ENCODE measurements at regions not wholly inside any gene's neighbourhood (a gene's known extent, or its start where the extent isn't known, plus 50 kb on each side); places are given as distances from the start of the nearest gene placed in this dataset.

DNA sequence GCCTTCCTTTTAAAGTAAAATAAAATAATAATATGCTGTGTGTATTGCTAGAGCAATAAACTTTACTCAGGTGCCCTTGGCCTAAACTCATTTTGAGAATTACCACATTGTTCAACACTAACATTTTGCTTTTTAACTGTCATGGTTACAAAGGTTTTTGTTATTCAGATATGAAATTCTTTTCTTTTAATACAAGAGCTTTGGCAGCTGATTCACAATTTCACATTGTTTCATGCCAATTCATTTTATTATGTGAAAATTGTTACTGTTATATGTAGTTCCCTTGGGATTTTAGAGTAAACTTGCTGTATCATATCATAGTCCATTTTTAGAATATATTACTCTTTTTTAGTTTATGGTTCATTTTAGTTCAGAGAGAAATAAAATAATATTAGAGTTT lies 65.8 kb upstream of the ZNF804A start:
- DNase-seq (ENCODE audit: low spot score): no peak

DNA sequence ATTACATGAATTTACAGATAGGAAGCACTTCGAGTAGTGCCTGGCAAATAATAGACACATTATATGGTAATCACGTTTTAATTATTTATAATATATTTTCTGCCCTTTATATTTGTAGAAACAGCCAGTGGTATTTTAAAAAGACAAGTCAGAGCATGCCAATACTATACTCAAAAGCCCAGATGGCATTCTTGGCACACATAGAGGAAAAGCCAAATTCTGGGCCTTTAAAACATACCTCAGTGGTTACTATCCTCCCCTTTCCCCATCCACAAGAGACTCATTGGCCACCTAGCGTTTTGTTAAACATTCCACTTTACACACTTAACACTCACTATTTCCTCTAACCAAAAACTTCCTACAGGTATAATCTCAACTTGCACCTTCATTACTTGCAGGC lies 63.3 kb upstream of the ZNF804A start:
- DNase-seq (ENCODE audit: low spot score): no peak

DNA sequence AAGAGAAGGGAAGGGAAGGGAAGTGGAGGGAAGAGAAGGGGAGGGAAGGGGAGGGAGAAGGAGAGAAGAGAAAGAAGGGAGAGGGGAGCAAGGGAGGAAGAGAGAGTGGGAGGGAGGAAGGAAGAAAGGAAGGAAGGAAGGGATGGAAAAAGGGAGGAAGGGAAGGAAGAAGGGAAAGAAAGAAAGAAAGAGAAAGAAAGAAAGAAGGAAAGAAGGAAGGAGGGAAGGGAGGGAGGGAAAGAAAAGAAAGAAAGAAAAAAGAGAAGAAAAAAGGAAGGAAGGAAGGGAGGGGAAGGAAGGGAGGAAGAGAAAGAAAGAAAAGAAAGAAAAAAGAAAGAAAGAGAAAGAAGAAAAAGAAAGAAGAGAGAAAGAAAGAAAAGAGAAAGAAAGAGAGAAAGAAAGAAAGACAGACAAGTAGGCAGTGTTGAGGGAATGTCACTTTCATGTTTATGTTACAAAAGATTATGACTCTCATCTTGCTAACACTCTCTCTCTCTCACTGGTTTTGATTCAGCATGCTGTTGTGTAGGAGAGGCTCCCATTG lies 58.0 kb upstream of the ZNF804A start:
- no peak for DNase-seq (ENCODE audit: low spot score)

DNA sequence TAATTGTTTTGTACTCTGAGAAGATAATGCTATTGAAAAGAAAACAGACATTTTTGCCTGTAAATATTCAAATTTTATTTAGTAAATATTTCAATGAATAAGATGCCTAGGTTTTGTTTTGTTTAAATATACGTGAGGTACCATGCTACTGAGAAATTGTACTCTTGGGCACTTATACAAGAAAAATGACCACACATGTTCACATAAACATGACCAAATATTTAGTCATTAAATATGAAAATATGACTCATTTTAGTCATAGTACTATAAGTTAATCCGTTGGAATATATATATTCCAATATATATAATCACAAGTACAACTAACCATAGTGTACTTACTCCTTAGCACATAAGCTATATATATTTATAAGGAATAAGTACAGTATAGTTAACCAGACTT lies 56.7 kb upstream of the ZNF804A start:
- DNase-seq (ENCODE audit: low spot score): no peak

DNA sequence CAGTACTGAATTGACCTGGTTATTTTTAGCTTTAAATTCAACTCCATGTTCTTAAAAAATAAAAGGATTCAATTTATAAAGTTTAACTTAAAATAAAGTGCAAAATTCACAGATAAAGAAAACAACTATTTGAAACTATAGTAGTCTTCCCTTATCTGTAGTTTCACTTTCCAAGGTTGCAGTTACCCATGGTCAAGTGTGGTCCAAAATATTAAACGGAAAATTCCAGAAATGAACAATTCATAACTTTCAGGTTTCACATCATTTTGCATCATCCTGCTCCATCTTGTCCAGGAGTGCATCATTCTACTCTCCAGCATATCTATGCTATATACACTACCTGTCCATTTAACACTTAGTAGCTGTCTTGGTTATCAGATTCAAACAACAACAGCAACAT lies 54.5 kb upstream of the ZNF804A start:
- no peak for DNase-seq (ENCODE audit: low spot score)

Measured in ureter (tissue), 1 donor.